HG02610 (cell line): ENCODE measurements at regions not wholly inside any gene's neighbourhood (a gene's known extent, or its start where the extent isn't known, plus 50 kb on each side); places are given as distances from the start of the nearest gene placed in this dataset.
"Not testable (repeated sequence)": the region's sequence is repeated elsewhere in the genome, so short reads cannot be mapped to it uniquely, and the experiment has no call there.

Experiments
- ATAC-seq: cut with Tn5 transposase; IDR thresholded peaks from one replicate; pipeline ENCODE4 v1.9.1; 2021; ENCODE audit warnings: mild to moderate bottlenecking, moderate library complexity; ENCODE audit not compliant: unreplicated experiment

- ATAC-seq = no peak
Measured at GRCh38 chr13:54989418-54989817, 1960.8 kb downstream of the OLFM4 start.

GRCh38 chr13:54999399-54999907 lies 1970.8 kb downstream of the OLFM4 start:
- ATAC-seq = no peak

DNA sequence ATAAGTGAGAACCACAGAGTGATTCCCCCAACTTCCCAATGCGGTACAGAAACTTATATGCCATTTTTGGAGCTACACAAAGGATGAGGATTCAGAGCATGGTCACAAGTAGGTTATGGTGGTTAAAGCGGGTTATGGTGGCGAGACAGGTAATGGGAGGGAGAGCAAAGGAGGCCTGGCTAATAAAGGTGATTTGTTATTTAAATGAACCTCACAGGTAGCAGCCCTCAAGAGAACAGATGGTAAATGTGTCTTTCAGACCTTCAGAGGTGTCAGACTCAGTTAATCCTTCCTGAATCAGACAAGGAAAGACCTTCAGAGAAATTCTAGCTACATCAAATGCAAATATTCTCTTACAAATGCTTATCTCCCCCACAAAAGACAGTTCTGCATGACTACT lies 1971.4 kb downstream of the OLFM4 start:
- ATAC-seq = no peak

GRCh38 chr13:55000844-55001243 lies 1972.2 kb downstream of the OLFM4 start:
- ATAC-seq = no peak

- no peak for ATAC-seq
Measured at GRCh38 chr13:55001881-55002280, 1973.3 kb downstream of the OLFM4 start.

- ATAC-seq = no peak
Measured at GRCh38 chr13:55007681-55008080, 1979.1 kb downstream of the OLFM4 start.

DNA sequence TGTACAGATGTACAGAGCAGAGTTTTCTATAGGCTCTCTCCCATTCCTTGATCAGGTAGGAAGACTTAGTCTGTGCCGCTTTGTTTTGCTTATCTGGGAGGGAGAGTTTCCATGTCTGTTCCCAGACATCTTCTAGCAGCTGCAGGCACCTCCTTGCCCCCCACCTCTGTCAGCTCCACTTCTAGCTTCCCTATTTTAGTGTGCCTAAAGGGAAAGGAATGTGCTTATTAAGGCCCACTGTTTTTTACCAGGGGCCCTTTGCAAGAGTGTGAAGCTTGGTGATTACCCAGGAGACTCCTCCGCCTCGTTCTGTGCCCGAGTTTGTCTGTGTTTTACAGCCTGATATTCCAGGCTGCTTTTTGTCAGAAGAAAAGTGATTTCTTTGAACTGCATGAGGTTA lies 1984.4 kb downstream of the OLFM4 start:
- no peak for ATAC-seq

- ATAC-seq = no peak
Measured at GRCh38 chr13:55029280-55029679, 2000.7 kb downstream of the OLFM4 start.

GRCh38 chr13:55038230-55038629 lies 2009.6 kb downstream of the OLFM4 start:
- ATAC-seq = no peak

DNA sequence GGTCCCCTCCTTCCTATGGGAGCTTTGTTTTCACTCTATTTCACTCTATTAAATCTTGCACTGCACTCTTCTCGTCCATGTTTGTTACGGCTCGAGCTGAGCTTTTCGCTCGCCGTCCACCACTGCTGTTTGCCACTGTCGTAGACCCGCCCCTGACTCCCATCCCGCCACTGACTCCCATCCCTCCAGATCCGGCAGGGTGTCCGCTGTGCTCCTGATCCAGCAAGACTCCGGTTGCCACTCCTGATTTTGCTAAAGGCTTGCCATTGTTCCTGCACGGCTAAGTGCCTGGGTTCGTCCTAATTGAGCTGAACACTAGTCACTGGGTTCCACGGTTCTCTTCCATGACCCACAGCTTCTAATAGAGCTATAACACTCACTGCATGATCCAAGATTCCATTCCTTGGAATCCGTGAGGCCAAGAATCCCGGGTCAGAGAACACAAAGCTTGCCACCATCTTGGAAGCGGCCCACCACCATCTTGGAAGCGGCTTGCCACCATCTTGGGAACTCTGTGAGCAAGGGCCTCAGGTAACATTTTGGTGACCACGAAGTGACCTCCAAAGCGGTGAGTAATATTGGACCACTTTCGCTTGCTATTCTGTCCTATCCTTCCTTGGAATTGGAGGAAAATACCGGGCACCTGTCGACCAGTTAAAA lies 2025.4 kb downstream of the OLFM4 start:
- ATAC-seq = not testable (repeated sequence)

- not testable (repeated sequence) for ATAC-seq
Measured at GRCh38 chr13:55055666-55056065, 2027.1 kb downstream of the OLFM4 start.

DNA sequence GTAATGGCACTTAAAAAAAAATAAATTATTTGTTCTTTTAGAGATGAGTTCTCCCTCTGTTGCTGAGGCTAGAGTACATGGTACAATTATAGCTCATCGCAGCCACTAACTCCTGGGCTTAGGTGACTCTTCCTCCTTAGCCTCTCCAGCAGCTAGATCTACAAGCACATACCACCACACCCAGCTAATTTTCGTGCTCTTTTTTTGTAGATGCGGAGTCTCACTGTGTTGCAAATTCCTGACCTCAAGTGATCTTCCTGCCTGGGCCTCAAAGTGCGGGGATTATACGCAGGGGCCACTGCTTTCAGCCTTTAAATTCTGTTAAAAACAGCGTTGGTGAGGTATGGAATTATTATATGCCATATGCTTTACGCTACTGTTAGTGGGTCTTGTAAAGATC lies 2034.0 kb downstream of the OLFM4 start:
- no peak for ATAC-seq

- no peak for ATAC-seq
Measured at GRCh38 chr13:55067946-55068345, 2039.3 kb downstream of the OLFM4 start.

GRCh38 chr13:55069746-55070145 lies 2041.1 kb downstream of the OLFM4 start:
- no peak for ATAC-seq

DNA sequence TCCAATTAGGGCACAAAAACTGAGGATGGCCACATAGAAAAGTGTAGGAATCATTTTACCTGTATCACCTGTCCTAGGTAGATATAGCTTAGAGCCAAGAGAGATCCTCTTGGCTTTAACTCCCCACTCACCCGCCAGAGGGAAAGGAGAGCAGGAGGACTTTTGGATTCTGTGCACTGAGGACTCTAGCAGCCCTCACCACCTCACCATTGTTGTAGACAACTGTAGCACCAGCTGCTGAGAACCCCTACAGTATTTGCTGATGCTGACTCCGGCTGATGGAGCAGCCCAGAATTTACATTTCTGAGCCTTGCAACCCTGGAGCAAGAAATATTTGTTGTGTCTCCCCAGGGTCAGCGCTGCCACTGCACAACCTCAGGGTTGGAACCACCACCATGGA lies 2044.4 kb downstream of the OLFM4 start:
- ATAC-seq = no peak

GRCh38 chr13:55084630-55085029 lies 2056.0 kb downstream of the OLFM4 start:
- ATAC-seq = no peak

DNA sequence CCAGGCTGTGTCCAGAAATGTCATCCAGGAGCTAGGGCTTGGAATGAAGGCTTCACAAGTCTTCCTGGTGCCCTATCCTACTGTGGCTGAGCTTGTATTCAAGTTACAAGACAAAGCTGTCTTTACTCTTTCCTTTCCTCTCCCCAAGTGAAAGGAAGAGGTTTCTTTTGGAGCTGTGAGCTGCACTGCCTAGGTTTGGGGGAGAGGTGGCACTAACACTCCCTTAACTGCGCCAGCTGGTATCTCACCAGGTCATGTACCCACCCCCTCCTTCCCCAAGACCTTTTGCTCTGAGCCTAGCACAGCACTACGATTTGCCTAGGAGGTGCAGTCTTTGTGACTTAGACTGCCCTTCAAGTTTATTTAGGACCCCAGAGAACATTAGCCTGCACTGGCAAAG lies 2053.6 kb upstream of the PRR20A start:
- ATAC-seq = no peak

GRCh38 chr13:55090612-55091011 lies 2050.1 kb upstream of the PRR20A start:
- no peak for ATAC-seq

- no peak for ATAC-seq
Measured at GRCh38 chr13:55091172-55091571, 2049.5 kb upstream of the PRR20A start.

- no peak for ATAC-seq
Measured at GRCh38 chr13:55106509-55106908, 2034.2 kb upstream of the PRR20A start.

DNA sequence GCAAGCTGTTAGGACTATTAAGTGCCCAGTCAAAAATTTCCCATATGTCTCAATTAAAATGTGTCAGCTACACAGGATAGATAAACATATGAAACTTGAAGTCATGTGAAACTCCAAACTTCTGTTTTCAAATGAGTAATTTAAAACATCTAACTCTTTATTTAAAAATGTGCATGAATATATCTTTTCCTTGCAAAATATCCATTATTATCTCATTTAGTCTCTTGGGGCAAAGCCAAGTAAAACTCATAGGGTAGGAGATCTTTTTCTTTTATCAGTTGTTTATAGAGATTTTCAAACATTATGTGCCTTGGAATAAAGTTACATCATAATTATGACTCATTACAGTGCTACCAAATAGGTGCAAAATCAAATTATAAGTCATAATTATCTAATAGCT lies 2020.1 kb upstream of the PRR20A start:
- no peak for ATAC-seq

GRCh38 chr13:55155046-55155445 lies 1985.7 kb upstream of the PRR20A start:
- ATAC-seq = no peak

DNA sequence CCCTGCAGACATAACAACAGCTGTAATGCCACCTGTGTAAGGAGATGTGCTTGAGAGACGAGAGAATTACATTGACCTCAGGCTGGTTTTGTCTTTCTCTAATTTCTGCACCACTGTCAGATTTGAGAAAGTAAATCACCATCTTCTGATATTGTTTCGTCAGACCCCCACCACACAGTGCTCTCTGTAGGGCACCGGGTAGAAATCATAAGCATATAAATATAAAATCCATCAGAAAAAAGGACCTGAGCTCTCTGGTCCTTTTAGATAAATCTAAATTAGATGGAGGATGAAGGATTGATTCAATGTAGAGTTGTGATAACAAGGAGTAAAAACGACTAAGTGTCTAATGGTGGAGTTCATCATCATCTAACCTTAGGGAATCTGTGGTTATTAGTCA lies 1981.0 kb upstream of the PRR20A start:
- ATAC-seq = no peak
